HepG2 (cell line): ENCODE measurements at regions not wholly inside any gene's neighbourhood (a gene's known extent, or its start where the extent isn't known, plus 50 kb on each side); places are given as distances from the start of the nearest gene placed in this dataset.

Experiments used
- CEBPZ ChIP-seq: IDR thresholded peaks from 2 replicates; pipeline ENCODE4 v1.6.1; 2012; ENCODE audit warnings: low read length, improper control_type of control experiment
- EP300 ChIP-seq, 3 experiments: sonication (generic) in 1 of 3; formaldehyde crosslinking in 1 of 3; IDR thresholded peaks; 2 replicates each; pipeline versions ENCODE4 v1.5.1 to v1.6.1; 2011 to 2020; ENCODE audit warnings: low read depth in 2 of 3, low read length in 2 of 3, borderline replicate concordance in 1 of 3, improper control_type of control experiment in 1 of 3, mild to moderate bottlenecking in 1 of 3, missing genetic modification reagents in 1 of 3, moderate library complexity in 1 of 3
- FOXJ3 ChIP-seq: sonication (generic); formaldehyde crosslinking; IDR thresholded peaks from 2 replicates; pipeline ENCODE4 v1.4.0; 2020; ENCODE audit warnings: missing genetic modification reagents, mild to moderate bottlenecking, borderline replicate concordance
- MTF2 ChIP-seq: sonication (generic); formaldehyde crosslinking; IDR thresholded peaks from 2 replicates; pipeline ENCODE4 v1.5.0; 2020; ENCODE audit warnings: missing genetic modification reagents, borderline replicate concordance
- POGZ ChIP-seq: sonication (generic); formaldehyde crosslinking; IDR thresholded peaks from 2 replicates; pipeline ENCODE4 v1.4.0; 2020; ENCODE audit warnings: mild to moderate bottlenecking, missing genetic modification reagents
- RAD21 ChIP-seq: fragments of 450-650 bp; formaldehyde crosslinking; IDR thresholded peaks from 2 replicates; pipeline ENCODE4 v1.5.0; 2020; ENCODE audit warnings: mild to moderate bottlenecking
- ZNF496 ChIP-seq: sonication (generic); formaldehyde crosslinking; IDR thresholded peaks from 2 replicates; pipeline ENCODE4 v1.8.1; 2023; ENCODE audit warnings: mild to moderate bottlenecking, moderate library complexity, missing genetic modification reagents; ENCODE audit not compliant: insufficient replicate concordance
- ZNF773 ChIP-seq: sonication (generic); formaldehyde crosslinking; IDR thresholded peaks from 2 replicates; pipeline ENCODE4 v1.4.0; 2020; ENCODE audit warnings: missing genetic modification reagents, borderline replicate concordance

DNA sequence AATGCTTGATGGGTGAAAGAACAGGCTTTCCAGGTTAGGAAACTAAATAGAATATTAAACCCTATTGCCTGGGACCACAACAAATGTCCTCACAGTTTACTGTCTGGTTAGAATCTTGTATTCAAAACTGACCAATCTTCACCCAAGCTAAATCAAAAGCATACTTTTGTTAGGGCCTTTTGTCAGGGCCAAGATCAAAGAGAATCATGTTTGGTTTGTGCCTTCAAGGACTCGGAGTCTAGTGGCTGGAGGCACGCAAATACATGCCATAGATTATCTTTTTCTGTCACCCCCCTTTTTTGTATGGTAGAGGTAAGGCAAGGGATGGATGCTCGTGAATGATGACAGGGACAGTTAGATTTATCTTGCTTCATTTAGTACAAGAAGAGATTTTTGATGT lies 51.1 kb upstream of the AKAP6 start:
- TF ChIP-seq POGZ (CRISPR knock-in tag) (no peak), ZNF496 (CRISPR knock-in tag) (no peak), CEBPZ (no peak), MTF2 (CRISPR knock-in tag) (no peak), ZNF773 (CRISPR knock-in tag) (no peak), EP300 (IDR thresholded peaks at IDR 0.05; ENCODE audit: low read depth in 2 of 2, low read length in 2 of 2) (no peak), EP300 (CRISPR knock-in tag; IDR thresholded peaks at IDR 0.05; ENCODE audit: borderline replicate concordance) (0 out of 2 replicates have a peak, but pooled peaks have one; percentile 30), FOXJ3 (CRISPR knock-in tag) (no peak), RAD21 (CRISPR knock-in tag) (no peak)
